Colonic mucosa (tissue), 4 donors: ENCODE measurements at regions not wholly inside any gene's neighbourhood (a gene's known extent, or its start where the extent isn't known, plus 50 kb on each side); places are given as distances from the start of the nearest gene placed in this dataset.

Source experiments
- DNase-seq: peaks from one replicate; pipeline ENCODE4 v3.0.0-alpha.2; 2020
- H3K27ac ChIP-seq: fragments of 200-600 bp; one replicate; pipeline ENCODE4 v1.8.0; 2021
- H3K27me3 ChIP-seq: fragments of 200-600 bp; one replicate; pipeline ENCODE4 v1.8.0; 2021
- H3K36me3 ChIP-seq: fragments of 200-600 bp; one replicate; pipeline ENCODE4 v1.8.0; 2021
- H3K4me1 ChIP-seq: fragments of 200-600 bp; one replicate; pipeline ENCODE4 v1.8.0; 2021; ENCODE audit warnings: mild to moderate bottlenecking
- H3K4me3 ChIP-seq: fragments of 200-600 bp; one replicate; pipeline ENCODE4 v1.8.0; 2021
- H3K9ac ChIP-seq, 2 donors: one replicate each; pipeline ENCODE4 v1.7.0; 2013; ENCODE audit warnings: control low read depth in 2 of 2, low read depth in 2 of 2, low read length in 2 of 2
- H3K9me3 ChIP-seq: fragments of 200-600 bp; one replicate; pipeline ENCODE4 v1.8.0; 2021
- CTCF ChIP-seq: fragments of 200-600 bp; IDR thresholded peaks from one replicate; pipeline ENCODE4 v1.8.0; 2022; ENCODE audit warnings: antibody characterized with exemption, mild to moderate bottlenecking
- intact Hi-C: fragments of 100-400 bp; cut with DNase I; formaldehyde crosslinking; loops from one replicate; pipeline ENCODE4 v1.14.1; 2022
- donor health status: healthy.
- donor health status: DM: no; HTN: no; CAD: no.
- donor health status: DM: no; HTN: no; CAD: no.

DNA sequence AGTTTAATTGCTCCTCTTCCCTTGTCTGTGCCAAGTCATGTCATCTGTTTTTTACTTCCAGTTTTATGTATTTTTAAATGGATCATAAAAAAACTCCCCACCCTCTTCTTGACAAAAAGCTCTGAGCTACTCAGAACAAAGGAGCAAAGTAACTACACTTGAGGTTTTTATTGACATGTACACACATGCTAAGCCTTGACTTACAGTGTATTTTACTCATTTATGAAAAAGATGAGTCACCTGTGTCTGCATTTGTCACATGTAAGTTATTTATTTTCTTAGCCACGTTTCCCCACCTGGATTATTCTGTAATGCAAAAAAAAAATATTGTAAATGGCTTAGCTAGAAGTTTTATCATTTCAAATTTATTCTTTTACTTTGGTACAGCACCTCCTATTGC, 628.8 kb upstream of the SLC35B3 start:
- no peaks in the 10 kb centered on the region for H3K27me3 ChIP-seq

GRCh38 chr6:9062596-9062995, 627.3 kb upstream of the SLC35B3 start:
- peaks cover 6% of the 10 kb centered on the region for H3K27me3 ChIP-seq
- no peak overlapping the region for H3K27ac ChIP-seq
- H3K9me3 ChIP-seq = no peaks in the 10 kb centered on the region
- no peak overlapping the region for H3K4me3 ChIP-seq
- H3K9ac ChIP-seq = no peak overlapping the region
- TF ChIP-seq CTCF = no peak
- no peaks in the 10 kb centered on the region for H3K4me1 ChIP-seq
- no peak for DNase-seq
- intact Hi-C loops = no loop called here
- H3K36me3 ChIP-seq = no peaks in the 10 kb centered on the region

More for the DNA sequence above, 628.8 kb upstream of the SLC35B3 start:
- no peak for TF ChIP-seq CTCF
- Histone ChIP-seq H3K4me1 (no peaks in the 10 kb centered on the region), H3K9ac (no peak overlapping the region), H3K27ac (no peak overlapping the region), H3K4me3 (no peak overlapping the region), H3K36me3 (no peaks in the 10 kb centered on the region), H3K9me3 (no peaks in the 10 kb centered on the region)
- DNase-seq = no peak
- intact Hi-C loops = no loop called here

- DNase-seq = no peak
- intact Hi-C loops = no loop called here
- no peak overlapping the region for H3K4me3 ChIP-seq
- H3K27me3 ChIP-seq = peaks cover 6% of the 10 kb centered on the region
- no peaks in the 10 kb centered on the region for H3K9me3 ChIP-seq
- no peaks in the 10 kb centered on the region for H3K36me3 ChIP-seq
- no peak overlapping the region for H3K27ac ChIP-seq
- H3K9ac ChIP-seq = no peak overlapping the region
- no peak for TF ChIP-seq CTCF
- no peaks in the 10 kb centered on the region for H3K4me1 ChIP-seq
Measured at GRCh38 chr6:9057937-9058336, 622.6 kb upstream of the SLC35B3 start.

DNA sequence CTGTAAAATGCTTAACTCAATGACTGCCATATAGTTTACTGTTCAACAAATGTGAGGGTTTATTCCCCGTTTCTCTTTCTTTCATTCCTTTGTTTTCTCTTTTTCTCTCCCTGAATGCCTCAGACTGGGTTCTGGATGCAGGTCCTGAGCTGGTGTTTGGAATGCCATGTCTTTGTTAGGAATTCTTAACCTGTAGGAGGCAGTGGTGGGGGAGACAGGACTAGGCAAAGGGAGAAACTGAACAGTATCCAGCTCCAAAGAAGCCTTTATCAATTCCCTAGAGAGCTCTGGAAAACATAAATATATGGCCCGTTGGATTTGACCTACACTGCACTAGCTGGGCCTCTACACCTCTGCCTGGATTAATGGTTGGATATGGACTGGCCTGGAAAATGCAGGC, 621.2 kb upstream of the SLC35B3 start:
- Histone ChIP-seq H3K4me3 (no peak overlapping the region), H3K36me3 (no peaks in the 10 kb centered on the region), H3K27ac (no peak overlapping the region), H3K4me1 (no peaks in the 10 kb centered on the region), H3K9me3 (no peaks in the 10 kb centered on the region), H3K27me3 (peaks cover 6% of the 10 kb centered on the region), H3K9ac (no peak overlapping the region)
- intact Hi-C loops = no loop called here
- DNase-seq = no peak
- no peak for TF ChIP-seq CTCF

DNA sequence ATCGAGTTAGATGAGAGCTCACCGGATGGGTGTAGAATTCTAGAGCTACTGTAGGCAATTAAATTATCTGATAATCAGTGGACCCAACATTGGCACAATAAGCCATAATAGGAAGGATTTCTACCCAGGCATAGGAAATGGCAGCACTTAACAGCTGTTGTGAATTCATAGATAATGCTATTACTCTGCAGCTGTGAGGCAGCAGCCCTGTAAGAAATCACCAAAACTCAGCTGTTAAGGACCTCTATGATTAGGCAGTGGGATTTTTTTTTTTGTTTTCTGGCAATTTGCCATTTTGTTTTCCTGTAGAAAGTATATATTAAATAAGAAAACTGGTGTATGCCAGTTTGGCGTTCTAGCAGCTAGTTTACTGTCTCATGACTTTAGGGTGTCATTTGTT, 609.1 kb upstream of the SLC35B3 start:
- Histone ChIP-seq H3K4me3 (no peak overlapping the region), H3K36me3 (no peaks in the 10 kb centered on the region), H3K9me3 (no peaks in the 10 kb centered on the region), H3K27ac (no peak overlapping the region), H3K4me1 (no peaks in the 10 kb centered on the region), H3K9ac (no peak overlapping the region), H3K27me3 (no peaks in the 10 kb centered on the region)
- intact Hi-C loops = no loop called here
- TF ChIP-seq CTCF = no peak
- DNase-seq = no peak

DNA sequence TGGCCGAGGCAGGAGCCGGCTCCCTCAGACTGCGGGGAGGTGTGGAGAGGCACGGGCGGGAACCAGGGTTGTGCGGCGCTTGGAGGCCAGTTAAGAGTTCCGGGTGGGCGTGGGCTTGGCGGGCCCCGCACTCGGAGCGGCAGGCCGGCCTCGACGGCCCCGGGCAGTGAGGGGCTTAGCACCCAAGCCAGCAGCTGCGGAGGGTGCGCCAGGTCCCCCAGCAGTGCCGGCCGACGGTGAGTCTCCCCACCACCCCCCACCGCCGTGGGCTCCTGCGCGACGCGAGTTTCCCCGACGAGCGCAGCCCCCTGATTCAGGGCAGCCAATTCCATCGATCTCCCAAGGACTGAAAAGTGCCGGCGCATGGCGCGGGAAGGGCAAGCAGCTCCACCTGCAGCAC, 605.4 kb upstream of the SLC35B3 start:
- no peaks in the 10 kb centered on the region for H3K36me3 ChIP-seq
- DNase-seq = no peak
- no peaks in the 10 kb centered on the region for H3K4me1 ChIP-seq
- no peak for TF ChIP-seq CTCF
- no peaks in the 10 kb centered on the region for H3K9me3 ChIP-seq
- no peak overlapping the region for H3K9ac ChIP-seq
- intact Hi-C loops = no loop called here
- H3K27ac ChIP-seq = no peak overlapping the region
- no peak overlapping the region for H3K4me3 ChIP-seq
- H3K27me3 ChIP-seq = no peaks in the 10 kb centered on the region
